PFSK-1 (cell line): ENCODE measurements at regions not wholly inside any gene's neighbourhood (a gene's known extent, or its start where the extent isn't known, plus 50 kb on each side); places are given as distances from the start of the nearest gene placed in this dataset.

Experiments used
- FOXP2 ChIP-seq: optimal IDR thresholded peaks from 2 replicates; pipeline ENCODE3; 2011; ENCODE audit warnings: borderline replicate concordance, control low read depth, inconsistent platforms; ENCODE audit not compliant: insufficient read depth; ENCODE audit errors: extremely low read length, extremely low read depth
- POLR2AphosphoS5 ChIP-seq: IDR thresholded peaks from 2 replicates; pipeline ENCODE4 v1.6.1; 2012; ENCODE audit warnings: low read depth, mild to moderate bottlenecking, control low read depth, low read length, moderate library complexity
- SIN3A ChIP-seq: IDR thresholded peaks from 2 replicates; pipeline ENCODE4 v1.6.1; 2012; ENCODE audit warnings: mild to moderate bottlenecking, low read length, moderate library complexity, borderline replicate concordance; ENCODE audit not compliant: insufficient read depth
- TAF1 ChIP-seq: IDR thresholded peaks from 2 replicates; pipeline ENCODE4 v1.6.1; 2012; ENCODE audit warnings: low read length, control low read depth, borderline replicate concordance; ENCODE audit not compliant: insufficient read depth
- TF ChIP-seq, protein P1 (sequence below), 2 experiments: IDR thresholded peaks; 2 replicates each; pipeline versions ENCODE4 v1.6.1 to v1.8.0; 2011 to 2012; ENCODE audit warnings: low read depth in 2 of 2, low read length in 2 of 2, control low read depth in 1 of 2, inconsistent platforms in 1 of 2, mild to moderate bottlenecking in 1 of 2, moderate library complexity in 1 of 2; ENCODE audit not compliant: insufficient read depth in 1 of 2

DNA sequence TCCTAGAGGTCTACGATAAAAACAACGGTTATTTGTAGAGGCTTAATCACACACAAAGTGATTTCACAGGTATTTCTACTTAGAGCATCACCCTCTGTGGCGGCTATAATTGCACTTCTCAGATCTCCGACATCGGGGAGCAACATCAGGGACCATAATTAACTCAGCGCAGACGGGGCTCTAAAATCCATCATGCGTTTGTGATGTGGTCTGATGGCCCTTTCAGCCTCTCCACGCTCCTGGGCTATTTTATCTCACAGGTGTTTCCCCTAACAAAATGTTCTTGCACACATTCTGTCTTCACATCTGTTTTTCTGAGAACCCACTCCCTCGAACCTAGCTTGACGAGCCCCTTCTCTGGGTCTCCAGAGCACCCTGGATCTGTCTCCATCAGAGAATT lies 146.3 kb upstream of the DUSP10 start:
- TF ChIP-seq, protein P1, sequence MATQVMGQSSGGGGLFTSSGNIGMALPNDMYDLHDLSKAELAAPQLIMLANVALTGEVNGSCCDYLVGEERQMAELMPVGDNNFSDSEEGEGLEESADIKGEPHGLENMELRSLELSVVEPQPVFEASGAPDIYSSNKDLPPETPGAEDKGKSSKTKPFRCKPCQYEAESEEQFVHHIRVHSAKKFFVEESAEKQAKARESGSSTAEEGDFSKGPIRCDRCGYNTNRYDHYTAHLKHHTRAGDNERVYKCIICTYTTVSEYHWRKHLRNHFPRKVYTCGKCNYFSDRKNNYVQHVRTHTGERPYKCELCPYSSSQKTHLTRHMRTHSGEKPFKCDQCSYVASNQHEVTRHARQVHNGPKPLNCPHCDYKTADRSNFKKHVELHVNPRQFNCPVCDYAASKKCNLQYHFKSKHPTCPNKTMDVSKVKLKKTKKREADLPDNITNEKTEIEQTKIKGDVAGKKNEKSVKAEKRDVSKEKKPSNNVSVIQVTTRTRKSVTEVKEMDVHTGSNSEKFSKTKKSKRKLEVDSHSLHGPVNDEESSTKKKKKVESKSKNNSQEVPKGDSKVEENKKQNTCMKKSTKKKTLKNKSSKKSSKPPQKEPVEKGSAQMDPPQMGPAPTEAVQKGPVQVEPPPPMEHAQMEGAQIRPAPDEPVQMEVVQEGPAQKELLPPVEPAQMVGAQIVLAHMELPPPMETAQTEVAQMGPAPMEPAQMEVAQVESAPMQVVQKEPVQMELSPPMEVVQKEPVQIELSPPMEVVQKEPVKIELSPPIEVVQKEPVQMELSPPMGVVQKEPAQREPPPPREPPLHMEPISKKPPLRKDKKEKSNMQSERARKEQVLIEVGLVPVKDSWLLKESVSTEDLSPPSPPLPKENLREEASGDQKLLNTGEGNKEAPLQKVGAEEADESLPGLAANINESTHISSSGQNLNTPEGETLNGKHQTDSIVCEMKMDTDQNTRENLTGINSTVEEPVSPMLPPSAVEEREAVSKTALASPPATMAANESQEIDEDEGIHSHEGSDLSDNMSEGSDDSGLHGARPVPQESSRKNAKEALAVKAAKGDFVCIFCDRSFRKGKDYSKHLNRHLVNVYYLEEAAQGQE (IDR thresholded peaks at IDR 0.05; ENCODE audit: insufficient read depth in 1 of 2, low read depth in 2 of 2, low read length in 2 of 2): no peak
- TF ChIP-seq SIN3A: no peak
- no peak for TF ChIP-seq TAF1
- TF ChIP-seq POLR2AphosphoS5: no peak
- no peak for TF ChIP-seq FOXP2
